ENCODE measurements at regions not wholly inside any gene's neighbourhood (a gene's known extent, or its start where the extent isn't known, plus 50 kb on each side); places are given as distances from the start of the nearest gene placed in this dataset.

GRCh38 chr3:187587076-187587475 lies 83.1 kb downstream of the SST start:
- H3K9me3 ChIP-seq (ENCODE audit: control insufficient read depth, insufficient read depth, low read depth, low read length) = no peaks in the 10 kb centered on the region
- no peaks in the 10 kb centered on the region for H3K36me3 ChIP-seq (ENCODE audit: control insufficient read depth, insufficient read depth, low read length)
- TF ChIP-seq CTCF (conservative IDR thresholded peaks at IDR 0.05 in 1 of 2, IDR thresholded peaks at IDR 0.05 in 1 of 2; ENCODE audit: low read depth in 1 of 2, low read length in 2 of 2) (no peak), EZH2 (IDR thresholded peaks at IDR 0.05; ENCODE audit: low read length, missing control alignments) (no peak)
- H3K4me1 ChIP-seq (ENCODE audit: control insufficient read depth, extremely low read depth, insufficient read depth, low read length) = no peaks in the 10 kb centered on the region
- H2AFZ ChIP-seq (ENCODE audit: low read length) = no peak overlapping the region
- no peak overlapping the region for H3K9ac ChIP-seq (ENCODE audit: insufficient read depth, low read length)
- no peak overlapping the region for H3K27ac ChIP-seq (ENCODE audit: insufficient read depth, low read length)
- no peaks in the 10 kb centered on the region for H4K20me1 ChIP-seq (ENCODE audit: control insufficient read depth, extremely low read depth, insufficient read depth, low read length)
- DNase-seq (ENCODE audit: low read depth in 2 of 2) = no peak
- H3K79me2 ChIP-seq (ENCODE audit: control insufficient read depth, insufficient read depth, low read length) = no peaks in the 10 kb centered on the region
- no peak overlapping the region for H3K4me2 ChIP-seq (ENCODE audit: extremely low read depth, insufficient read depth, low read length)
- no peaks in the 10 kb centered on the region for H3K27me3 ChIP-seq (ENCODE audit: control insufficient read depth, insufficient read depth, low read length)
- no peak overlapping the region for H3K4me3 ChIP-seq (replicated peaks in 1 of 4; ENCODE audit: control extremely low read depth in 1 of 4, insufficient read depth in 1 of 4, low read depth in 3 of 4, low read length in 4 of 4)

- H3K4me2 ChIP-seq (ENCODE audit: extremely low read depth, insufficient read depth, low read length) = no peak overlapping the region
- H3K27me3 ChIP-seq (ENCODE audit: control insufficient read depth, insufficient read depth, low read length) = no peaks in the 10 kb centered on the region
These were observed 84.0 kb downstream of the SST start for GRCh38 chr3:187586226-187586625.

GRCh38 chr3:187572441-187572840 lies 97.8 kb downstream of the SST start:
- TF ChIP-seq CTCF (conservative IDR thresholded peaks at IDR 0.05 in 1 of 2, IDR thresholded peaks at IDR 0.05 in 1 of 2; ENCODE audit: low read depth in 1 of 2, low read length in 2 of 2) (no peak), EZH2 (IDR thresholded peaks at IDR 0.05; ENCODE audit: low read length, missing control alignments) (no peak)
- Histone ChIP-seq H2AFZ (ENCODE audit: low read length) (no peak overlapping the region), H3K4me3 (replicated peaks in 1 of 4; ENCODE audit: control extremely low read depth in 1 of 4, insufficient read depth in 1 of 4, low read depth in 3 of 4, low read length in 4 of 4) (no peak overlapping the region), H3K27ac (ENCODE audit: insufficient read depth, low read length) (no peak overlapping the region), H3K79me2 (ENCODE audit: control insufficient read depth, insufficient read depth, low read length) (no peaks in the 10 kb centered on the region), H3K9ac (ENCODE audit: insufficient read depth, low read length) (no peak overlapping the region), H3K36me3 (ENCODE audit: control insufficient read depth, insufficient read depth, low read length) (no peaks in the 10 kb centered on the region), H3K4me1 (ENCODE audit: control insufficient read depth, extremely low read depth, insufficient read depth, low read length) (peaks cover 6% of the 10 kb centered on the region), H4K20me1 (ENCODE audit: control insufficient read depth, extremely low read depth, insufficient read depth, low read length) (no peaks in the 10 kb centered on the region), H3K9me3 (ENCODE audit: control insufficient read depth, insufficient read depth, low read depth, low read length) (no peaks in the 10 kb centered on the region), H3K4me2 (ENCODE audit: extremely low read depth, insufficient read depth, low read length) (no peak overlapping the region), H3K27me3 (ENCODE audit: control insufficient read depth, insufficient read depth, low read length) (no peaks in the 10 kb centered on the region)
- no peak for DNase-seq (ENCODE audit: low read depth in 2 of 2)

More at GRCh38 chr3:187586226-187586625, 84.0 kb downstream of the SST start:
- Histone ChIP-seq H4K20me1 (ENCODE audit: control insufficient read depth, extremely low read depth, insufficient read depth, low read length) (no peaks in the 10 kb centered on the region), H3K36me3 (ENCODE audit: control insufficient read depth, insufficient read depth, low read length) (no peaks in the 10 kb centered on the region), H3K27ac (ENCODE audit: insufficient read depth, low read length) (no peak overlapping the region), H2AFZ (ENCODE audit: low read length) (no peak overlapping the region), H3K79me2 (ENCODE audit: control insufficient read depth, insufficient read depth, low read length) (no peaks in the 10 kb centered on the region), H3K9ac (ENCODE audit: insufficient read depth, low read length) (no peak overlapping the region), H3K4me1 (ENCODE audit: control insufficient read depth, extremely low read depth, insufficient read depth, low read length) (no peaks in the 10 kb centered on the region), H3K4me3 (replicated peaks in 1 of 4; ENCODE audit: control extremely low read depth in 1 of 4, insufficient read depth in 1 of 4, low read depth in 3 of 4, low read length in 4 of 4) (no peak overlapping the region), H3K9me3 (ENCODE audit: control insufficient read depth, insufficient read depth, low read depth, low read length) (no peaks in the 10 kb centered on the region)
- DNase-seq (ENCODE audit: low read depth in 2 of 2) = no peak
- TF ChIP-seq EZH2 (IDR thresholded peaks at IDR 0.05; ENCODE audit: low read length, missing control alignments) = no peak
- no peak for TF ChIP-seq CTCF (conservative IDR thresholded peaks at IDR 0.05 in 1 of 2, IDR thresholded peaks at IDR 0.05 in 1 of 2; ENCODE audit: low read depth in 1 of 2, low read length in 2 of 2)
